IMR-90 (cell line): ENCODE measurements at regions not wholly inside any gene's neighbourhood (a gene's known extent, or its start where the extent isn't known, plus 50 kb on each side); places are given as distances from the start of the nearest gene placed in this dataset.

Experiments
- ATAC-seq: fragments of 200-7000 bp; cut with Tn5 transposase; 2 replicates; pipeline ENCODE4 v1.9.1; 2020; ENCODE audit warnings: low read depth, mild to moderate bottlenecking, moderate library complexity
- BruUV-seq: library from RNA; stranded (reverse); fragments of 400-500 nt; replicated peaks from 2 replicates; lab custom pipeline; 2021; lab: Mats Ljungman, UMichigan
- CTCF ChIA-PET: fragments of 300-600 bp; formaldehyde crosslinking; extraction: SDS; loops from one replicate; lab custom pipeline; 2021; ENCODE audit warnings: antibody characterized with exemption; lab: Yijun Ruan, JAX
- POLR2A ChIA-PET: fragments of 300-600 bp; sonication (Branson Sonifier 250); formaldehyde crosslinking; loops from one replicate; lab custom pipeline; 2022; ENCODE audit warnings: antibody characterized with exemption; ENCODE audit not compliant: unreplicated experiment; lab: Charles Lee
- DNase-seq: peaks from one replicate; pipeline ENCODE4 v3.0.0; 2013
- H2AFZ ChIP-seq: replicated peaks from 2 replicates; pipeline ENCODE3; 2013; ENCODE audit warnings: low read length, mild to moderate bottlenecking; ENCODE audit not compliant: poor library complexity
- H2AK5ac ChIP-seq: 2 replicates; pipeline ENCODE4 v1.6.1; 2013; ENCODE audit warnings: low read depth, low read length, inconsistent platforms
- H2AK9ac ChIP-seq: replicated peaks from 2 replicates; pipeline ENCODE3; 2013; ENCODE audit warnings: mild to moderate bottlenecking, low read depth, low read length, moderate library complexity; ENCODE audit not compliant: poor library complexity
- H2BK120ac ChIP-seq: 2 replicates; pipeline ENCODE4 v1.6.1; 2013; ENCODE audit warnings: low read depth, low read length, inconsistent platforms
- H2BK15ac ChIP-seq: 3 replicates; pipeline ENCODE4 v1.6.1; 2013; ENCODE audit warnings: low read depth, low read length, inconsistent platforms
- H2BK20ac ChIP-seq: 2 replicates; pipeline ENCODE4 v1.6.1; 2013; ENCODE audit warnings: low read depth, mild to moderate bottlenecking, inconsistent platforms, low read length, moderate library complexity
- H2BK5ac ChIP-seq: 2 replicates; pipeline ENCODE4 v1.6.1; 2013; ENCODE audit warnings: mild to moderate bottlenecking, low read depth, low read length, inconsistent platforms; ENCODE audit not compliant: poor library complexity, severe bottlenecking
- H3K14ac ChIP-seq: replicated peaks from 2 replicates; pipeline ENCODE4 v1.6.1; 2013; ENCODE audit warnings: low read depth, low read length, inconsistent platforms
- H3K18ac ChIP-seq: 2 replicates; pipeline ENCODE4 v1.6.1; 2013; ENCODE audit warnings: low read depth, low read length, control low read depth
- H3K23ac ChIP-seq: 2 replicates; pipeline ENCODE4 v1.6.1; 2013; ENCODE audit warnings: low read depth, low read length, inconsistent platforms
- H3K27ac ChIP-seq: 2 replicates; pipeline ENCODE4 v1.5.1; 2013; ENCODE audit warnings: mild to moderate bottlenecking, control low read depth, low read length; ENCODE audit not compliant: insufficient read depth
- H3K27me3 ChIP-seq: 2 replicates; pipeline ENCODE4 v1.6.1; 2013; ENCODE audit warnings: low read length; ENCODE audit not compliant: control insufficient read depth, insufficient read depth
- H3K36me3 ChIP-seq: 2 replicates; pipeline ENCODE4 v1.6.1; 2013; ENCODE audit warnings: low read length, mixed read lengths; ENCODE audit not compliant: control insufficient read depth, insufficient read depth
- H3K4ac ChIP-seq: 2 replicates; pipeline ENCODE4 v1.6.1; 2013; ENCODE audit warnings: low read depth, low read length, inconsistent platforms
- H3K4me1 ChIP-seq: 2 replicates; pipeline ENCODE4 v1.6.1; 2013; ENCODE audit warnings: low read length, mixed read lengths; ENCODE audit not compliant: control insufficient read depth, insufficient read depth
- H3K4me2 ChIP-seq: 2 replicates; pipeline ENCODE4 v1.6.1; 2013; ENCODE audit warnings: low read depth, mild to moderate bottlenecking, control low read depth, low read length, moderate library complexity
- H3K4me3 ChIP-seq: 2 replicates; pipeline ENCODE4 v1.5.1; 2013; ENCODE audit warnings: low read depth, mild to moderate bottlenecking, control low read depth, low read length, moderate library complexity; ENCODE audit not compliant: insufficient read depth
- H3K56ac ChIP-seq: 2 replicates; pipeline ENCODE4 v1.6.1; 2013; ENCODE audit warnings: low read length, inconsistent platforms; ENCODE audit not compliant: insufficient read depth; ENCODE audit errors: extremely low read depth
- H3K79me1 ChIP-seq, 2 experiments: 2 replicates each; pipeline ENCODE4 v1.6.1; 2013; ENCODE audit warnings: low read length in 2 of 2, inconsistent platforms in 1 of 2, low read depth in 1 of 2
- H3K9ac ChIP-seq: 2 replicates; pipeline ENCODE4 v1.6.1; 2013; ENCODE audit warnings: low read depth, low read length, control low read depth
- H3K9me1 ChIP-seq: 2 replicates; pipeline ENCODE4 v1.6.1; 2013; ENCODE audit warnings: low read length, inconsistent platforms; ENCODE audit not compliant: insufficient read depth
- H3K9me3 ChIP-seq: 2 replicates; pipeline ENCODE4 v1.6.1; 2013; ENCODE audit warnings: low read length; ENCODE audit not compliant: control insufficient read depth, insufficient read depth
- H4K20me1 ChIP-seq: 2 replicates; pipeline ENCODE4 v1.6.1; 2013; ENCODE audit warnings: low read length, inconsistent platforms; ENCODE audit not compliant: insufficient read depth
- H4K5ac ChIP-seq: 2 replicates; pipeline ENCODE4 v1.6.1; 2013; ENCODE audit warnings: mild to moderate bottlenecking, low read depth, low read length, control low read depth
- H4K8ac ChIP-seq, 2 experiments: 2 replicates each; pipeline ENCODE4 v1.6.1; 2013; ENCODE audit warnings: low read depth in 2 of 2, low read length in 2 of 2, control low read depth in 1 of 2, inconsistent platforms in 1 of 2
- H4K91ac ChIP-seq: 2 replicates; pipeline ENCODE4 v1.6.1; 2013; ENCODE audit warnings: low read depth, low read length, inconsistent platforms; ENCODE audit not compliant: insufficient read depth
- BHLHE40 ChIP-seq: fragments of 150-350 bp; IDR thresholded peaks from 2 replicates; pipeline ENCODE4 v1.6.1; 2016; ENCODE audit warnings: mild to moderate bottlenecking, low read depth, low read length
- CEBPB ChIP-seq: IDR thresholded peaks from 2 replicates; pipeline ENCODE4 v1.6.1; 2012; ENCODE audit warnings: low read depth, low read length, improper control_type of control experiment
- CHD1 ChIP-seq: IDR thresholded peaks from 2 replicates; pipeline ENCODE4 v1.6.1; 2012; ENCODE audit warnings: low read depth, low read length, improper control_type of control experiment
- CTCF ChIP-seq: conservative IDR thresholded peaks from 2 replicates; pipeline ENCODE4 v1.5.1; 2012; ENCODE audit warnings: mild to moderate bottlenecking, low read depth, low read length, improper control_type of control experiment
- ELK1 ChIP-seq: fragments of 150-350 bp; IDR thresholded peaks from 2 replicates; pipeline ENCODE4 v1.6.1; 2016; ENCODE audit warnings: low read depth, mild to moderate bottlenecking, low read length, moderate library complexity, borderline replicate concordance
- FOS ChIP-seq: fragments of 150-350 bp; IDR thresholded peaks from 2 replicates; pipeline ENCODE4 v1.6.1; 2016; ENCODE audit warnings: low read depth, low read length
- MXI1 ChIP-seq: IDR thresholded peaks from 2 replicates; pipeline ENCODE4 v1.6.1; 2012; ENCODE audit warnings: low read depth, mild to moderate bottlenecking, low read length, moderate library complexity, borderline replicate concordance
- NFE2L2 ChIP-seq: fragments of 150-350 bp; IDR thresholded peaks from 2 replicates; pipeline ENCODE4 v1.6.1; 2016; ENCODE audit warnings: low read depth, mild to moderate bottlenecking, low read length
- POLR2A ChIP-seq: IDR thresholded peaks from 2 replicates; pipeline ENCODE4 v1.6.1; 2012; ENCODE audit warnings: mild to moderate bottlenecking, low read depth, low read length
- RAD21 ChIP-seq: IDR thresholded peaks from 2 replicates; pipeline ENCODE4 v1.6.1; 2012; ENCODE audit warnings: low read length, improper control_type of control experiment
- RCOR1 ChIP-seq: IDR thresholded peaks from 2 replicates; pipeline ENCODE4 v1.6.1; 2012; ENCODE audit warnings: mild to moderate bottlenecking, low read length, improper control_type of control experiment; ENCODE audit not compliant: insufficient replicate concordance
- SMC3 ChIP-seq: fragments of 150-350 bp; IDR thresholded peaks from 2 replicates; pipeline ENCODE4 v1.6.1; 2016; ENCODE audit warnings: low read depth, mild to moderate bottlenecking, antibody characterized with exemption, low read length, moderate library complexity
- WGBS, 2 experiments: methylation state at CpG; one replicate each; pipeline versions ENCODE4 v1.1.5 to v1.1.7; 2013; ENCODE audit warnings: missing lambda C conversion rate in 2 of 2; ENCODE audit not compliant: insufficient read length in 1 of 2; ENCODE audit errors: extremely low coverage in 2 of 2; 5-methylcytosine and 5-hydroxymethylcytosine counted together
- dilution Hi-C: fragments of 300-500 bp; cut with HindIII; formaldehyde crosslinking; loops from one replicate; pipeline ENCODE4 v1.14.3; 2018; ENCODE audit warnings: low sequenced_read_pairs; ENCODE audit not compliant: unreplicated experiment
- in situ Hi-C: fragments of 300-500 bp; cut with MboI; formaldehyde crosslinking; loops from 3 replicates; pipeline ENCODE4 v1.14.3; 2019; ENCODE audit warnings: low sequenced_read_pairs, inconsistent platforms, mixed read lengths
- intact Hi-C: fragments of 100-400 bp; cut with micrococcal nuclease; formaldehyde crosslinking; loops from 2 replicates; pipeline ENCODE4 v1.10.0; 2022

DNA sequence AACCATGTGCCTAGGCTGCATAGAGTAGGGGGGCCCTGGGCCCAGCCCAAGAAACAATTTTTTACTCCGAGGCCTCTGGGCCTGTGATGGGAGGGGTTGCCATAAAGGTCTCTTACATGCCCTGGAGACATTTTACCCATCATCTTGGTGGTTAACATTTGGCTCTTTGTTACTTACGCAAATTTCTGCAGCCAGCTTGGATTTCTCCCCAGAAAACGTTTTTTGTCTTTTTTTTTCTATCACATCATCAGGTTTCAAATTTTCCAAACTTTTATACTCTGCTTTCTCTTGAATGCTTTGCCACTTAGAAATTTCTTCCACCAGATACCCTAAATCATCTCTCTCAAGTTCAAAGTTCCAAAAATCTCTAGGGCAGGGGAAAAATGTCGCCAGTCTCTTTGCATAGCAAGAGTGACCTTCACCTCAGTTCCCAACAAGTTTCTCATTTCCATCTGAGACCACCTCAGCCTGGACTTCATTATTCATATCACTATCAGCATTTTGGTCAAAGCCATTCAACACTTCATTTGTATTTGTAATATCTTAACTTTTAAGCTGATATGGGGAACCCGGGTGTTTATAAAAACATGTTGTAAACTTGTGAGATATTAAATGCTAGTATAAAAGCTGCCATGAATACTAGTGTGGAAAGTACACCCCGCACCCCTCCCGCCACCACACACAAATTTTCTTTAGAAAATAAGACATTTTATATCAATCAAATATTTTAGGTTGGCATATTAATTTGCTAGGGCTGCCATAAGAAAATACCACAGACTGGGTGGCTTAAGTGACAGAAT is 56.0 kb upstream of the PLSCR4 start:
- BruUV-seq = no TSS peak
- Histone ChIP-seq H3K9me3 (no peaks in the 10 kb centered on the region), H3K18ac (no peak overlapping the region), H3K4me1 (0 out of 2 replicates have a peak, but pooled peaks cover 3% of the 10 kb centered on the region), H2BK5ac (no peak overlapping the region), H3K79me1 (no peaks in the 10 kb centered on the region), H2BK15ac (no peak overlapping the region), H3K4ac (peak overlapping the region; percentile 1; the same call in 1 of the 2 replicates), H4K8ac (no peak overlapping the region), H3K56ac (no peak overlapping the region), H3K14ac (no peak overlapping the region), H3K4me3 (no peak overlapping the region), H4K5ac (no peak overlapping the region), H2AFZ (no peak overlapping the region), H2AK5ac (no peak overlapping the region), H4K20me1 (no peaks in the 10 kb centered on the region), H3K27ac (no peak overlapping the region), H3K9me1 (no peaks in the 10 kb centered on the region), H2BK20ac (no peak overlapping the region), H3K4me2 (no peak overlapping the region), H2BK120ac (no peak overlapping the region), H3K27me3 (no peaks in the 10 kb centered on the region), H3K9ac (no peak overlapping the region), H4K91ac (no peak overlapping the region), H3K23ac (no peak overlapping the region), H2AK9ac (no peak overlapping the region), H3K36me3 (no peaks in the 10 kb centered on the region)
- ATAC-seq = no peak
- WGBS, 2 experiments = 65% methylated on average over 2 of the region's 7 CpGs; no CpG with 5 or more reads in 1 of the 2 experiments
- no peak for DNase-seq
- in situ Hi-C loops = no loop called here
- dilution Hi-C loops = no loop called here
- ChIA-PET CTCF (interaction anchor here (0.6 to 1.4 kb wide), 2 partner anchors 118 to 244 kb away, joined by 4 to 6 read pairs; no protein-coding TSS in a partner anchor), POLR2A (no interaction called here)
- intact Hi-C loops = no loop called here
- TF ChIP-seq CHD1 (no peak), RAD21 (no peak), MXI1 (no peak), CTCF (no peak), NFE2L2 (no peak), RCOR1 (no peak), FOS (no peak), ELK1 (no peak), SMC3 (no peak), POLR2A (no peak), CEBPB (no peak), BHLHE40 (no peak)
